ENCODE measurements at regions not wholly inside any gene's neighbourhood (a gene's known extent, or its start where the extent isn't known, plus 50 kb on each side); places are given as distances from the start of the nearest gene placed in this dataset.

DNA sequence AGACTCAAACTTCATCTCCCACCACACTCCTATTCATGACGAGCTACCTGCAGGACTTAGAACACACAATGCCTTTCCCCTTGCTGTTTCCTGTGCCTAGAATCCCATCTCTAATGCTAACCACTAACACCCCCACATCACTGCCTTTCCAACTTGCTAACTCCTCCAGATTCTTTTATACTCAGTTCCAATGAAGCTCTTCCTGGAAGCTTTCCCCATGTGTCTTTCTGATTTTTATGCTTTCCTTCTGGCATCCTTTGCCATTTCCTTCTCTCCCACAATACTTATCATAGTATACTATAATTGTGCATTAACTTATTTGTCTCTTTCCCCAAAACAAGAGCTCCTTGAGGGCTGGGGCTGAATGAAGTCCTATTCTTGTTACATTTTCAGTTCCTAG is 115.3 kb upstream of the PLPPR1 start:
- TF ChIP-seq, protein P1, sequence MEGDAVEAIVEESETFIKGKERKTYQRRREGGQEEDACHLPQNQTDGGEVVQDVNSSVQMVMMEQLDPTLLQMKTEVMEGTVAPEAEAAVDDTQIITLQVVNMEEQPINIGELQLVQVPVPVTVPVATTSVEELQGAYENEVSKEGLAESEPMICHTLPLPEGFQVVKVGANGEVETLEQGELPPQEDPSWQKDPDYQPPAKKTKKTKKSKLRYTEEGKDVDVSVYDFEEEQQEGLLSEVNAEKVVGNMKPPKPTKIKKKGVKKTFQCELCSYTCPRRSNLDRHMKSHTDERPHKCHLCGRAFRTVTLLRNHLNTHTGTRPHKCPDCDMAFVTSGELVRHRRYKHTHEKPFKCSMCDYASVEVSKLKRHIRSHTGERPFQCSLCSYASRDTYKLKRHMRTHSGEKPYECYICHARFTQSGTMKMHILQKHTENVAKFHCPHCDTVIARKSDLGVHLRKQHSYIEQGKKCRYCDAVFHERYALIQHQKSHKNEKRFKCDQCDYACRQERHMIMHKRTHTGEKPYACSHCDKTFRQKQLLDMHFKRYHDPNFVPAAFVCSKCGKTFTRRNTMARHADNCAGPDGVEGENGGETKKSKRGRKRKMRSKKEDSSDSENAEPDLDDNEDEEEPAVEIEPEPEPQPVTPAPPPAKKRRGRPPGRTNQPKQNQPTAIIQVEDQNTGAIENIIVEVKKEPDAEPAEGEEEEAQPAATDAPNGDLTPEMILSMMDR (conservative IDR thresholded peaks at IDR 0.05), result no peak
- TF ChIP-seq ZFX (IDR thresholded peaks at IDR 0.05), result no peak

Data from C4-2B (cell line).